22Rv1 (cell line): ENCODE measurements at regions not wholly inside any gene's neighbourhood (a gene's known extent, or its start where the extent isn't known, plus 50 kb on each side); places are given as distances from the start of the nearest gene placed in this dataset.

Experiments
- ZFX ChIP-seq: fragments of 450-650 bp; IDR thresholded peaks from 2 replicates; pipeline ENCODE4 v1.6.1; 2017; ENCODE audit warnings: antibody characterized with exemption, borderline replicate concordance
- TF ChIP-seq, protein P1 (sequence below): fragments of 450-650 bp; IDR thresholded peaks from 2 replicates; pipeline ENCODE4 v1.5.1; 2017; ENCODE audit warnings: mild to moderate bottlenecking

DNA sequence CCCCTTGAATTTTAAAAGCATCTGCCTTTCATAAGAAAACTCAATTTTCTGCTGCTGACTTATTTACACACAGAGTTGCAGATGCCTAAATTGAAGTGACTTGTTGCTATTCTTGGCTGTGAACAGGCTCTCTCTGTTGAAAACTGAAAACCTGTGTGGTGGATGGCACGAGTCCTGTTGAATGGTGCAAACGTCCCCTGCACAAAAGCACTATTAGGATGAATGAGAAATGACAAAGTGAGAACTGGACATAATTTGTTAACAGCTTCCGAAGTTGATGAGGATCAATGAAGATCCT, 201.7 kb upstream of the PREP start:
- TF ChIP-seq, protein P1, sequence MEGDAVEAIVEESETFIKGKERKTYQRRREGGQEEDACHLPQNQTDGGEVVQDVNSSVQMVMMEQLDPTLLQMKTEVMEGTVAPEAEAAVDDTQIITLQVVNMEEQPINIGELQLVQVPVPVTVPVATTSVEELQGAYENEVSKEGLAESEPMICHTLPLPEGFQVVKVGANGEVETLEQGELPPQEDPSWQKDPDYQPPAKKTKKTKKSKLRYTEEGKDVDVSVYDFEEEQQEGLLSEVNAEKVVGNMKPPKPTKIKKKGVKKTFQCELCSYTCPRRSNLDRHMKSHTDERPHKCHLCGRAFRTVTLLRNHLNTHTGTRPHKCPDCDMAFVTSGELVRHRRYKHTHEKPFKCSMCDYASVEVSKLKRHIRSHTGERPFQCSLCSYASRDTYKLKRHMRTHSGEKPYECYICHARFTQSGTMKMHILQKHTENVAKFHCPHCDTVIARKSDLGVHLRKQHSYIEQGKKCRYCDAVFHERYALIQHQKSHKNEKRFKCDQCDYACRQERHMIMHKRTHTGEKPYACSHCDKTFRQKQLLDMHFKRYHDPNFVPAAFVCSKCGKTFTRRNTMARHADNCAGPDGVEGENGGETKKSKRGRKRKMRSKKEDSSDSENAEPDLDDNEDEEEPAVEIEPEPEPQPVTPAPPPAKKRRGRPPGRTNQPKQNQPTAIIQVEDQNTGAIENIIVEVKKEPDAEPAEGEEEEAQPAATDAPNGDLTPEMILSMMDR = no peak
- TF ChIP-seq ZFX = no peak
